ENCODE measurements at regions not wholly inside any gene's neighbourhood (a gene's known extent, or its start where the extent isn't known, plus 50 kb on each side); places are given as distances from the start of the nearest gene placed in this dataset.

DNA sequence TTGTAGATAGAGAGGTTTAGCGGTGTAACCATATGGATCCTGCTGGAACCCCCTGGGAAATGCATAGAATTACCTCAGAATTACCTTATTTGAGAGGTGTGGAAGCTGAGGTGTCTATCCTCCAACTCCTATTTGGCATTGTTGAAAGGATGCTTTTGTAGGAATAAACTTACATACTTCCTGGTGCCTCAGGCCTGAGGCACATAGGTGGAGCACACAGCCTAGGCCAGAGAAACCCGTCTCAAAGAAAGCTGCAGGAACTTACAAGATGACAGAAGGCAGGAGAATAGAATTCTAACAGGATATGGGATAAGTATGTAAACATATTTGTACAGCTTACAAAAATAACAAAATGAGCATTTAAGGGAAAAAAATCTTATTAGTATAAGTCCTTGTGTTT lies 1507.2 kb upstream of the ZEB2 start:
- no peak for DNase-seq (ENCODE audit: low read depth in 2 of 2, low spot score in 1 of 2)

DNA sequence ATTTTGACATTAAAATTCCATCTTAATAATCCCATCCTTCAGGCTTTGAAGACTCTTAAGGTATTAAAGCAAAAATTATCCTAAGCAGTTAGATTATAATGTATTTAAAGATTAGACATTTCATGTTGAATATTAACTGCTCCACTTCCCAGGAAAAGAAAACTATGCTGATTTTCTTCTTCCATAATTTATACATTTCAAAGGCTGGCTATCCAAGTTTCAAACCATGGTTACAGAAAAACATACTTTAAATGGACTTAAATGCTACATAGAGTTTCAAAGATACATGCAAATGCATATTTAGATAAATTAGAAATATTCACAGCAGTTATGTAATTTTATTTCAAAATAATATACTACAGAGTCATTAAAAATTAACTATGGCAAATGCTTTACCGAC lies 1505.6 kb upstream of the ZEB2 start:
- DNase-seq (ENCODE audit: low read depth in 2 of 2, low spot score in 1 of 2) = no peak

DNA sequence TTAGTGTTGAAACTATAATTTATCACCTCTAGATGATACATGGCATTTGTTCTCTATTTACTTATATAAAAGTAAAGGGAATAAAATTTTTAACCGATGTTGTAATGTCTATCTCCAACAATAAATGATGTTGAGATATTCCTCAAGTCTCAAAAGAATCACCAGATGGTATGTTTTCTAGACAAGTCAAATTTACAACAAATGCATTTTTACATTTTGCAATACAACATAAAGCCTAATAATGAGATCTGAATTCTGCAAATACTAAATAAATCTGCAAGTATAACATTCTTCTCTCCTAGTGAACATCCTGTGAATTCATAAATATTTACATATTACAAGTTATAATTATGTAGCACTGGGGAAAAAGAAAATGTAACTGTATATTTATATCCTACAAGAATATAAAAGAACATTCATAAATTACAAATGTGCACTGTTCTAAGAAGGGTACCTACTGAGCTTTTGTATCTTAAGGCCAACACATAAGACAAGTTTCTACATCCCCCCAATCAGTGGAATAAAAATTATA lies 1504.4 kb upstream of the ZEB2 start:
- no peak for DNase-seq (ENCODE audit: low read depth in 2 of 2, low spot score in 1 of 2)

DNA sequence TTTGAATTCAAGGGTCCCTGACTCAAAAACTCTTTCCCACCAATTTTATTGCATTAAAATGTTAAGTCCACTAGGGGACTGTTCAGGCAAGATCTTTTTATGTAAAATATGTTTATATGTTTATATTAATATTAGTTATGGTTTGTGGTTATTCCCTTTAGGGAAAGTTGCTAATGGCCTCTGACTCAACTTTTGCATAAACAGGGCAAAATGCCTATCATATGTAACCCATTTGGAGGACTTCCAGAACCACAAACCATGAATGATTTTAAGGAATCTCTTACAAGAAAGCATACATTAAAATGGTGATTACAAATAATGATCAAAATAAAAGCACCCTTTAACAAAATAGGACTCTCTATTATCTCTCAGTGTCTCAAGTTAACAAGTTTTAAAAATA lies 1484.5 kb upstream of the ZEB2 start:
- DNase-seq (ENCODE audit: low read depth in 2 of 2, low spot score in 1 of 2) = no peak

DNA sequence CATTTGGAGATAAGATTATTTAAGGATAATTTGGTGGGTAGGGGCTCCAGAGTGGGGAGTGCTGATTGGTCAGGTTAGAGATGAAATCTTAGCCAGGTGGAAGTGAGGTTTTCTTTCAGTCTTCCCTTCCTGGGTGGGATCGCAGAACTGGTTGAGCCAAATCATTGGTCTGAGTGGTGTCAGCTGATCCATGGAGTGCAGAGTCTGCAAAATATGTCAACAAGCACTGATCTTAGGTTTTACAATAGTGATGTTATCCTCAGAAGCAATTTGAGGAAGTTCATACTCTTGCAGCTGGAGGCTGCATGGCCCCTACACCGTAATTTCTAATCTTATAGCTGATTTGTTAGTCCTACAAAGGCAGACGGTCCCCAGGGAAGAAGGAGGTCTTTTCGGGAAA lies 1483.4 kb upstream of the ZEB2 start:
- no peak for DNase-seq (ENCODE audit: low read depth in 2 of 2, low spot score in 1 of 2)

DNA sequence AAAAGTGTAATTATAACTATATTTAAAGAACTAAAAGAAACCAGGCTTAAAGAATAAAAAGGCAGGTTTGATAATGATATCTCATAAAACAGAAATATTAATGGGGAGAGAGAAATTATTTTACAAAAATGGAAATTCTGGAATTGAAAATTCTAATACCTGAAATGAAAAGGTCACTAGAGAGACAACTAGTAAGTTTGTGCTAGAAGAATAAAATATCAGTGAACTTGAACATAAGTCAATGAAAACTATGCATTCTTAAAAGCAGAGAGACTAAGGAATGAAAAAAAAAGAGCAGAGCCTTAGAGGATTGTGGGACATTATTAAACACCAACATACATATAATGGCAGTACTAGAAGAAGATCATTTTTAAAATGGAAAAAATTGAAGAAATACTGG lies 1475.0 kb upstream of the ZEB2 start:
- no peak for DNase-seq (ENCODE audit: low read depth in 2 of 2, low spot score in 1 of 2)

DNA sequence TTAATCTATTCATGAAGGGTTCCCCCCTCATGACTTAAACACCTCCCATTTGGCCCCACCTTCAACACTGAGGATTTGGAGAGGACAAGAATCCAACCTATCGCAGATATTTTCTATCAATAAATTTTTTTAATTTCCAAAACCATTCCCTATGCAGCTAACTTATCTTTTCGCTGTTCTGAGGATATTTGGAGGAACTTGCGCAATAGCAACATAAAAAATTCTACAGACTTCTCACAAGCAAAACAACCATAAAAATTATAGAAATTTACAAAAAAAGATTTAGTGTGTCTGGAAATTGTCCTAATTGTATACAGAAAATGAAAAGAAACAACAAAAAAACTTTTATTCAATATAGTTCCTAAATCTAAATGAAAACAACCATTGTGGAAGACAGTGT lies 1472.7 kb upstream of the ZEB2 start:
- DNase-seq (ENCODE audit: low read depth in 2 of 2, low spot score in 1 of 2) = no peak

DNA sequence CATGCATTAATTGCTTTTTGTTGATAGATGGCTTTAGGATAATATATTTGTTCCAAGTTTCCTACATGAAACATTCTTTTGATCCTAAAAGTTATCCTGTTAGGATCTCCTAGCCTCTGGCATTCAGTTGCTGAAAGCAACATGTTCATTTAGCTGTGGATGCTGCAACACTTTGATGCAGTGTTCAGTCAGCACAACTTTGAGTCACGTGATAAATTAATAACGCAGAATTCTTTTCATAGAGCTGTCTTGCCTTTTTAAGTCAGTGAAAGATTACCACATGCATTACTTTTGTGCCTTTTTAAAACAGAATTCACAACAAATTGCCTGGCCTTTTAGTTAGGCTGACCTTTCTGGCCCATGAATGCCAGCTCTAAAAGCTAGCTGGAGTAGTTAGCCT lies 1467.9 kb upstream of the ZEB2 start:
- DNase-seq (ENCODE audit: low read depth in 2 of 2, low spot score in 1 of 2) = no peak

DNA sequence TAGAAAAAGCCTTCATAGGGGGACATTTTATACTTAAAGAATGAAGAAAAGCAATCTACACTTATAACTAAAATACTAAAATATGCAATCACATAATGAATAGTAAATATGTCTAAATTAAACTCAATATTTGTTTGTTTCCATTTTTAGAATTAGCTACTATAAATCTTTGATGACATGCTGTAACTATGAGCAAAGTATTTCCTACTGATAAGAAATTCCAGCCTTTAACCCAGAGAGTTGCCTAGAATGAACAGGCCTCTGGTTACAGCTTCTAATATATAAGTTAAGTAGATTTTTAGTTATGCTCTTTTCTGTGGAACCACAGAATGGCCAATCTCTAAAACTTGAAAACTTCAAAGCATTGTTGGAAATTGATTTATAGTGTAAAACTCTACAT lies 1465.6 kb upstream of the ZEB2 start:
- DNase-seq (ENCODE audit: low read depth in 2 of 2, low spot score in 1 of 2) = no peak

DNA sequence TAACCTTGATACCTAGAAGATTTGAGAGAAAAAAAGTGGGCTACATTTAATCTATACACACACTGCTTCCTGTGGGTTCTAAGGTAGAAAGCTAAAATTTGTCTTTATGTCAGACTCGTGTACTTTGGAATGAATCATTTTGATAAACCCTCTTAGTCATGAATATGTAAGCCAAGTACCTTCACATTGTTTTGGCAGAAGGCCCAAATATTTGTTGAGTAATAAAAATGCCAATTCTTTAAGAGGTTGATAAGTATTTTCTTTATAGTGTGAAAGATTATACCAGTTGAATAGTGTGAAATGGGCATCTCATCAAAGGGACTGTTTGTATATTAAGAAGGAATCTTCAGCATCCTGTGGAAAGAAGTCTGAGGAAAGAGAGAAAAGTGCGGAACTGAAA lies 1464.7 kb upstream of the ZEB2 start:
- no peak for DNase-seq (ENCODE audit: low read depth in 2 of 2, low spot score in 1 of 2)

DNA sequence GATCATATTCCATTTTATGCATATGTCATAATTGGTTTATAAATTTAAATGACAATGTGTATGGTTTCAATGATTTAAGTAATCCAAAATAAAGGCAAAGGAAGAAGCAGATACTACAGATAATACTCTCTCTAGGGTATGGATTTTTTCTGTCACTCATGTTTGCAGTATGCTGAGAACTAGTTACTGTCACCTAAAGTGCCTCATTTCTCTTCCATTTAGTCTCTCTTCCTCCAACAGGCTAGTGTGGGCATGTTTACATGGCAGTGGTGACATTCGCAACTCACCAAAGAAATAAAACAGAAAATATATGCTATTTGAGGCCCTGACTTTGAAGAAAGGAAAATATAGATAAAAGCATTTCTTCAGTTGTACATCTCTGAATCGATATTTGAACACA lies 1460.4 kb upstream of the ZEB2 start:
- DNase-seq (ENCODE audit: low read depth in 2 of 2, low spot score in 1 of 2) = no peak

DNA sequence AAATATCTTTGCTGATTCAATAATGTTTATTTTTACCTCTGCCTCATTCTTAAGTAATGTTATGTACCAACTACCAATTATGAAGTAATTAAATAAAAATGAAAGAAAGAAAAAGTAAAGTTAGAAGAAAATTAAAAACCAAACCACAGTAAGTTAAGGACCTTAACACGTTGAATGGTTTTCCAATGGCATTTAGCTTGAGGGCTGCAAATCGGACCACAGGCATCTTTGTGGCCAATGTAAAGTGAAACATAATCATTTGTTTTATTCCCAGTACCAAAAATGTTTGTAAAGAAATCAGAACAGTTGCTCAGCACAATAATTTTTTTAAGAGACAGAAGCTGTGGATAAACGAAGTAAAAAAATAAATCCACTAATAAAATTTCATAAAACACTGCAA lies 1455.5 kb upstream of the ZEB2 start:
- DNase-seq (ENCODE audit: low read depth in 2 of 2, low spot score in 1 of 2) = no peak

DNA sequence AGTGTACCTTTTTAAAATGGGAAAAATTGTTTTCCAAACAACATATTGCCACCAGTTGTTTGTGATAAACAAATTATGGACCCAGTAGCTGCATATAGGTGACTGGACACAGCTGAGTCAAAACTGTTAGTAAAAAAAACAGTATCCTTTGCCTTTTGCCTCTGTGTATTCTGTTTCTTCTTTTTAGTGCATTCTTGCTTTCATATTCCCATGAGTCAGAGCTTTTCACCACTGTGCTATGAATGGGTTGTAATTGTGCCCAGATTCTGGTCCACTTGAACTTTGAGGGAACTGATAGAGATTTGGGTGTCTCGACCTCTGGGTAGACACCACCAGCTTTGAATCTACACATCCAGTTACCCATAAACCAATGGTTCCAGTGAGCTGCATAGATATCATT lies 1441.9 kb upstream of the ZEB2 start:
- DNase-seq (ENCODE audit: low read depth in 2 of 2, low spot score in 1 of 2) = no peak

DNA sequence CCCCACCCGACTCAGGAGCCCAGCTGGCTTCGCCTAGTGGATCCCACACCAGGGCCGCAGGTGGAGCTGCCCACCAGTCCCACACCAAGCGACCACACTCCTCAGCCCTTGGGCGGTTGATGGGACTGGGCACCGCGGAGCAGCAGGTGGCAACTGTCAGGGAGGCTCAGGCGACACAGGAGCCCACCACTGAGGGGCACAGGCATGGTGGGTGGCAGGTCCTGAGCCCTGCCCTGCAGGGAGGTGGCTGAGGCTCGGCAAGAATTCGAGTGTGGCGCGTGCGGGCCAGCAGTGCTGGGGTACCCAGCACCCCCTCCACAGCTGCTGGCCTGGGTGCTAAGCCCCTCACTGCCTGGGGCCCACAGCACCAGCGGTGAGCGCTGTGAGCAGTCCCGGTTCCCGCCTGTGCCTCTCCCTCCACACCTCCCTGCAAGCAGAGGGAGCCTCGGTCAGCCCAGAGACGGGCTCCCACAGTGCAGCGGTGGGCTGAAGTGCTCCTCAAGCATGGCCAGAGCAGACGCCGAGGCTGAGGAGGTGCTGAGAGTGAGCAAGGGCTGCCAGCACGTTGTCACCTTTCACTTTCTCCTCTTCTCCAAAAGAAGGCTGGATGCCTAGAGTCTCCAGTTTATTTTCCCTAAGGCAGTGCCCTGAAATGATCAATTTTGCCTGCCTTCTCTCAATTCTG lies 1440.7 kb upstream of the ZEB2 start:
- DNase-seq (ENCODE audit: low read depth in 2 of 2, low spot score in 1 of 2) = no peak

DNA sequence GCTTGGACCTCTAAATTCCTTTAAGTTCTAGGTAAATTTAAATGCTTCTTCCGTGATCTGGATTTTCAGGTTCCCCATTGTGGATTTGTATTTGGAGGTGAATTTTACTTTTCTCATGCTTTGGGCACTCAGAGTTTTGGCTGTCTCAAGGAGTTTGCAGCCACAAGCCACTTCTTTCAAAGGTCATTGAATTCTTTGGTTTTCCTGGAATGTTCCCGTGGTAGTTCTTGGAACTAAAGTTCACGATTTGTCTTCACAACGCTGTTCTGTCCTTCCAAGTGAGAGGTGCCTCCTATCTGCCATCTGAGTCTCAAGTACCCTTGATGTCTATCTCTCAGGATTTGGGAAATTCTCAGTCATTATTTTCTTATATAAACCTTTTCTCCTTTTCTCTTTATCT lies 1438.7 kb upstream of the ZEB2 start:
- no peak for DNase-seq (ENCODE audit: low read depth in 2 of 2, low spot score in 1 of 2)

DNA sequence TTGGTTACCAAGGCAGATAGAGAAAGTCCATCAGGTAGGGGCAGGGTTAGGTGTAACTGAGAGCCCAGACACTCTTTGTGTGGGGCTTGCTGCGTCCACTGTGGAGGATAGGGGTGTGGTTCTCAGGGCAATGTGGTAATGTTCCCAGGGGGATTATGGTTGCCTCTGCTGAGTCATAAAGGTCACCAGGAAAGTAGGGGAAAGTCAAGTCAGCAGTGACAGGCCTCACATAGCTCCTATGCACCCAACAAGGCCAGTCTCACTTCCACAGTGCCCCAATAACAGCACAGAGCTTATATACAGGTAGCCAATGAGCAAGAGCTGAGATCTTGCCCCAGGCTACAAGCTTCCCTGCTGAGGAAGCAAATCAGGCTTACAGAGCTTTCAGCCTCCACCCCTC lies 1438.0 kb upstream of the ZEB2 start:
- no peak for DNase-seq (ENCODE audit: low read depth in 2 of 2, low spot score in 1 of 2)

DNA sequence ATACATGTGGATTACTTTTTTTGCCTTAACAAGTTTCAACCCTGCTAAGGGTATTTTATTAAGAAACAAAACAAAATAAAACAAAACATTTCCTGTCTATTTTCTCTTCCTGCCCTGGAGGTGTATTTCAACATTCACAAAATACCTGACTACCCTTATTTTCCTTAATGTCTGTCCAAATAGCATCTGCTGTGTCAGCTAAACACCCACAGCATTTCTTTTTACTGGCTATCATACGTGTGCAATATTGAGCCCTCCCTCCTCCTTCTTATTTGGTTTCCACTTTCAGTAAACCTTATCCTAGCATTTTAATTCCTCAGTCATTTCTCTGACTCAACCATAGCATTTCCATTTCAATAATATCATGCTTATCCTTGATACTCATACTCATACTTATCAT lies 1420.0 kb upstream of the ZEB2 start:
- no peak for DNase-seq (ENCODE audit: low read depth in 2 of 2, low spot score in 1 of 2)

DNA sequence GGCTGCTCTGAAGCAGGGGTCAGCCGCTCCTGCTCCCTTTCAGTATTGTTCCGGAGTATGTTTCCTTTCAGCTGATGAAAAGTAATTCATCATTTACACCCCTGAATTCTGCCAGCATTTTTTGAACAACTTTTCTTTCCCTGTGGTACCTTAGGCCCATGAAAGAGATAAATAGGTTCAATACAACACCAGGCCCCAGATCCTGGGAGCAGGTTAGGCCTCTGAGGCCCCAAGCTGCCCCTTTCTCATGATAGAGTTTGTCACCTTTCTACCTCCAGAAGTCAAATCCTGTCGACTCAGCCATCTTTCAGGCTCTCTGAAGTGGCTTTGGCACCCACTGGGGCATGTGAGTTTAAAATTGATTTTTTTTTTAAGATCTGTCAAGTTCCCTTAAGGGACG lies 1415.1 kb upstream of the ZEB2 start:
- DNase-seq (ENCODE audit: low read depth in 2 of 2, low spot score in 1 of 2) = no peak

DNA sequence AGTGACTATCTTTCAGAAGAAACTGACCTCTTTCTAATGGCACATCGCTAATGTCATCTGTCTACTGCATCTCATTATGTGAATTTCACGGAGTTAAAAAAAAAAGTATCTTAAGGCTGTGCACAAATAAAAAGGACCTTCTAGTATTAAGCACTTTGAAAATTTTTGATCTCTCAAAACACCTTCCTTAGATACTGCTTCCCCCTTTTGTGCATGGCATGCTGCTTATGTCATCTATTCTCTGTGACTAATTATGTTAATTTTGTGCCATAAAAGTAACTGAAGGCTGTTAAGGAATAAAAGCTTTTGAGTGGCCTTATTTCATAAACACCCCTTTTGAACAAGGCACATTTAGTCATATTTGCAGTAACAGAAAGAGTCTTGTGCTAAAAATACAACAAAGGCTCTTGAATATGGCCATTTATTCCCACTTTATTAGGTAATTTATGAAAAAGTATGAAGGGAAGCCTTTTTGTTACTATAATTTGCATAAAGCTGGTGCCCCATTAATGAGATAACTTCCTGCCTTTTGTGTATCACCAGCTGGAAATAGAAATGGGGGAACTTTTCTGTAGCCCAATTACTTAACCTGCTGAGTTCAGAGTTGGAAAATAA lies 1412.0 kb upstream of the ZEB2 start:
- DNase-seq (ENCODE audit: low read depth in 2 of 2, low spot score in 1 of 2) = no peak

DNA sequence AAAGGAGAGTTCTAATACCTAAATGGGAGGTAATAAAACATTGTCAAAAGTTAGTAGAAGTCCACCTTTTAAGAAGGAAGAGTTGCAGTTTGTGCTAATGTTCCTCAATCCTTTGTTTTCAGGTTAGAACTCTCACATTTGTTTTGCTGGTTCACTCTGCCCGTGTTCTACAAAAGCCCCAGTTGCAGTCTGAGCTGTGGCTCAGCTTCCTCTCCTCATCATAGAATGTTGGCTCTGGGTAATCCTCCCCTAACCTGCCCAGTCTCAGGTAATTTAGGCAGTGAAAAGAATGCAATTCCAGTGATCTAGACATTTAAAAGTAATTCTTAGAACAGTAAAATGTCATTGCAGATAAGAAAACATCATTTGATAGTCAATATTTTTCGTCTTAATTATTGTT lies 1410.4 kb upstream of the ZEB2 start:
- no peak for DNase-seq (ENCODE audit: low read depth in 2 of 2, low spot score in 1 of 2)

DNA sequence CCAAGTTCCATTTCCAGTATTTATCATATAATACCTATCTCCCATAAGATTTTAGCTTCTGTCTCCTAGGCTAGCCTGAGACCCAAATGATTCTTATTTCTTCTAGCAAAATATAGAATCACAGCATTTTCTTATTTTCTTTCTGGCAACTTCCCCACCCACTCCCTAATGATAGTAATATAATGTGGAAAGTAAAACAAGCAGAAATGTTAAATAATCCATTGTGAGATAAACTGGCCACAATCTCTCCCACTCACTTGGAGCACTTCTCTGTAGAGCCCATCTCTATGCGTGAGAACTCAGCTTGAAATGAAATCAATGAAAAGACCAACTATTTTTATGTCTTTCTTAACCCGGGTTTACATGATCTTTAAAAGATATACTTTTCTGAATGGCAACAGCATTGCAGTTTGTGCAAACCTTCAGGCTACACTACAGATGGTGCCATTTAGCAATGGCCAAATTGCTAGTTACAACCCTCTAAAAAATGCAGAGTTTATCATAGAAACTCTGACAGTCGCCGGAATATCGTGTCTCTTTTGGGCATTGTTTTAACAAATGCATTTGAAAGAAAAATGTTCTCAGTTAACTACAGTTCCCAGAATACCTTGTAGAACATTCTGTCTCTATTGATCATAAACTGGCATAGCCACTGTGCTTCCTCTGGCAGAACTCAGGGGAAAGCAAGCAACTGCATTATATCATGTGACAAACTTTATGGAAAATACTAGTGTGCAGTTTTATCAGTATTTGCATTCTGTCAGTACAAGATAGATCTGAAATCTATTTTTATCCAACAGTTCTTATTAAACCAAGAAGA lies 1407.4 kb upstream of the ZEB2 start:
- no peak for DNase-seq (ENCODE audit: low read depth in 2 of 2, low spot score in 1 of 2)

DNA sequence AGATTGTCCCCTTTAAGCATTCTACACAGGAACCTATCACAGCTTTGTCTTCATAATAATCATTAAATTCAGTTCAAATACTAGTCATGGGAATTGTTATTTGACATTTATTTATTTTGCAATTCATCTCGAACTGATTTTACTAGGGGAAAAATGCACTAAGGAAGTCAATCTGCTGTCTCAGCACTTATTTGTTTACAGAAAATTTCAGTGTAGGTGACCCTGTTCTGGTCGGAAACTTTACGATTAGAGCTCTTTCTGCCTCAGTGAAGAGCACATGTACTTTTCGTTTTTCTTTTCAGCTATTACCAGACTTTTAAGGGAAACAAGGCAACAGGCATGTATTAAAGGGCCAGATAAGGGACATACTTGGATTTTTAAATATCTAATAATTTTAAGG lies 1405.7 kb upstream of the ZEB2 start:
- DNase-seq (ENCODE audit: low read depth in 2 of 2, low spot score in 1 of 2) = no peak

All from stimulated activated CD8-positive, alpha-beta memory T cell treated with anti-CD3 and anti-CD28 coated beads, Interleukin-4, amount 100 ng/mL, for 1 hour (primary cell).